Left colon (tissue), 2 donors: ENCODE measurements at regions not wholly inside any gene's neighbourhood (a gene's known extent, or its start where the extent isn't known, plus 50 kb on each side); places are given as distances from the start of the nearest gene placed in this dataset.
"Not testable (repeated sequence)": the region's sequence is repeated elsewhere in the genome, so short reads cannot be mapped to it uniquely, and the experiment has no call there.

Source experiments
- ATAC-seq: fragments of 200-7000 bp; cut with Tn5 transposase; one replicate; pipeline ENCODE4 v1.9.1; 2020; ENCODE audit warnings: mild to moderate bottlenecking, moderate library complexity
- DNase-seq, 2 donors: peaks; one replicate each; pipeline ENCODE4 v3.0.0-alpha.2; 2020
- intact Hi-C, 2 donors: fragments of 100-400 bp; cut with DNase I in 1 of 2; cut with micrococcal nuclease in 1 of 2; formaldehyde crosslinking; loops; one replicate each; pipeline versions ENCODE4 v1.11.2 to v1.14.0; 2022; cut with DNase I, micrococcal nuclease
- donor health status: DM: no; HTN: no; CAD: no.
- donor health status: DM: yes; HTN: yes; CAD: no.

- ATAC-seq (no peak), DNase-seq (no peak)
- intact Hi-C loops, result no loop called here
Measured at GRCh38 chr3:152564459-152564858, 270.5 kb upstream of the P2RY1 start.

- ATAC-seq, result peak; percentile 54
- DNase-seq, result peak in 1 of 2 donors; percentile 52
- intact Hi-C loops, result no loop called here
Measured at GRCh38 chr3:152574461-152575079, 260.4 kb upstream of the P2RY1 start.

- intact Hi-C loops, result no loop called here
- no peak for DNase-seq
- ATAC-seq, result no peak
Measured at GRCh38 chr3:152578769-152579168, 256.2 kb upstream of the P2RY1 start.

DNA sequence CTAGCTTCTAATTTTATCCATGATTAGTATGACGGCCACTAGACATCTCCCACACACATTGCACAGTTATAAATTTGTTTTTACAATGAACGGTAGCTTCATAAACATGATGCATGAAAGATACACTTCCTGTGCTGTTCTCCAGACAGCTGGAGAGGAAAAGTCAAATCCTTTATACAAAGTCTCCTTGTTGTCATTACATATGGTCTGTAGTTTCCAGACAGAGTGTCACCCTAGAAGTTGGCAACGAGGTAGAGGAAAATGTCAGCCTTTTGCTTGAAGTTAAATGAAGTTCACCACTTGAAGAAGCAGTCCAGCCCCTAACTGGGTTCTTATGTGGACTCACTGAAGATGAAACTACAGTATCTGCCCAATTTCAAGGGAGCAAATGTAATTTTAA lies 253.0 kb upstream of the P2RY1 start:
- DNase-seq, result no peak

GRCh38 chr3:152583963-152584362 lies 251.0 kb upstream of the P2RY1 start:
- DNase-seq (no peak), ATAC-seq (no peak)
- intact Hi-C loops, result no loop called here

More for the DNA sequence above, 253.0 kb upstream of the P2RY1 start:
- no peak for ATAC-seq
- intact Hi-C loops, result no loop called here

- DNase-seq (no peak), ATAC-seq (no peak)
- intact Hi-C loops, result no loop called here
Measured at GRCh38 chr3:152586974-152587373, 248.0 kb upstream of the P2RY1 start.

GRCh38 chr3:152587861-152588260 lies 247.1 kb upstream of the P2RY1 start:
- intact Hi-C loops, result no loop called here
- DNase-seq, result no peak
- ATAC-seq, result no peak

GRCh38 chr3:152589644-152590043 lies 245.3 kb upstream of the P2RY1 start:
- intact Hi-C loops, result no loop called here
- DNase-seq, result no peak
- ATAC-seq, result no peak

GRCh38 chr3:152591515-152591914 lies 243.4 kb upstream of the P2RY1 start:
- intact Hi-C loops, result no loop called here
- ATAC-seq, result no peak
- DNase-seq, result no peak

DNA sequence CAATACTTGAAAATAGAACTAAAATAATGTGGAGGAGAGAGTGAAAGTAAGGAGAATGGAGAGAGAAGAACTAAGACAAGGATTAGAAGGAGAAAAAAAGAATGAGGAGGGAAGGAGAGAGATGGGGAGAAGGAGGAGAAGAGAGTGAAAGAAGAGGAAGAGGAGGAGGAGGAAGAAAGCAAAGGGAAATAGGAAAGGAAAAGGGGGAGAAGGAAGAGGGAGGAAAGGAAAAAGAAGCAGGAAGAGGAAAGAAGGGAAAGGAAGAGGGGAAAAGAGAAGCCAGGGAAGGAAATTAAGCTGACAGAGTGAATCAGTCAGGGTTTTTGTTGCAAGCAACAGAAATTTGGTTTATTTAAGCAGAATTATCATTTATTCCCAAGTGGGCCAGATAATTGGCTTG lies 241.7 kb upstream of the P2RY1 start:
- ATAC-seq (no peak), DNase-seq (no peak)
- intact Hi-C loops, result no loop called here

- ATAC-seq (peak; percentile 100), DNase-seq (peak; percentile 66 to 68)
- intact Hi-C loops, result no loop called here
Measured at GRCh38 chr3:152595975-152596821, 238.7 kb upstream of the P2RY1 start.

DNA sequence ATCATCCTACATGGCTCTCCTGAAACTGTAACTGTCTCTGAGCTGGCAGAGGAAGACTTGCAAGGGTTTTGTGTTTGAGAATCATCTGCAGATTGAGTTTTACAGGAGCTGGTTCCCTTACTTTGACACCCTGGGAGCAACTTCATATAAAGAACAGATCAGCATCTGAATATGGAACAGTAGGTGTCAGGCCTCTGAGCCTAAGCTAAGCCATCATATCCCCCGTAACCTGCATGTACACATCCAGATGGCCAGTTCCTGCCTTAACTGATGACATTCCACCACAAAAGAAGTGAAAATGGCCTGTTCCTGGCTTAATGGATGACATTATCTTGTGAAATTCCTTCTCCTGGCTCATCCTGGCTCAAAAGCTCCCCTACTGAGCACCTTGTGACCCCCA lies 238.1 kb upstream of the P2RY1 start:
- ATAC-seq, intact Hi-C loops, DNase-seq: not testable (repeated sequence)

GRCh38 chr3:152606146-152606545 lies 228.8 kb upstream of the P2RY1 start:
- ATAC-seq (no peak), DNase-seq (no peak)
- intact Hi-C loops, result no loop called here

DNA sequence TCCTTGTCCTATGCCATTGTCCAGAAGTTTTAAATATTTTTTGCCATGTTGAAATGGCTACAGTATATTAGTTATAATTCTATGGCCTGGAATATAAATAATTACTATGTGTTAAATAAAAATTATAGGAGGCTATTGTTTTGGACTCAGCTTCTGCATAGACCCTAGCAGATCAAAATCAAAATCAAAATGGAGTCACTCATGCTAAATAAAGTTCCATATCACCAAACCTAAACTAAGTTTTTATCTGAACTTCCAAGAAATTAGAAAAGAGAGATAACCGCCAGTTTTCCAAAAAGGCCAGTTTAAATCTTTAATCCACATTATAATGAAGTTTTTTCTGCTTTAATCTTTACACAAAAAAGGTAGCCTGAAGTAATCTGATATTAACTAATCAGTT lies 227.8 kb upstream of the P2RY1 start:
- DNase-seq, result no peak
- no peak for ATAC-seq
- intact Hi-C loops, result no loop called here

DNA sequence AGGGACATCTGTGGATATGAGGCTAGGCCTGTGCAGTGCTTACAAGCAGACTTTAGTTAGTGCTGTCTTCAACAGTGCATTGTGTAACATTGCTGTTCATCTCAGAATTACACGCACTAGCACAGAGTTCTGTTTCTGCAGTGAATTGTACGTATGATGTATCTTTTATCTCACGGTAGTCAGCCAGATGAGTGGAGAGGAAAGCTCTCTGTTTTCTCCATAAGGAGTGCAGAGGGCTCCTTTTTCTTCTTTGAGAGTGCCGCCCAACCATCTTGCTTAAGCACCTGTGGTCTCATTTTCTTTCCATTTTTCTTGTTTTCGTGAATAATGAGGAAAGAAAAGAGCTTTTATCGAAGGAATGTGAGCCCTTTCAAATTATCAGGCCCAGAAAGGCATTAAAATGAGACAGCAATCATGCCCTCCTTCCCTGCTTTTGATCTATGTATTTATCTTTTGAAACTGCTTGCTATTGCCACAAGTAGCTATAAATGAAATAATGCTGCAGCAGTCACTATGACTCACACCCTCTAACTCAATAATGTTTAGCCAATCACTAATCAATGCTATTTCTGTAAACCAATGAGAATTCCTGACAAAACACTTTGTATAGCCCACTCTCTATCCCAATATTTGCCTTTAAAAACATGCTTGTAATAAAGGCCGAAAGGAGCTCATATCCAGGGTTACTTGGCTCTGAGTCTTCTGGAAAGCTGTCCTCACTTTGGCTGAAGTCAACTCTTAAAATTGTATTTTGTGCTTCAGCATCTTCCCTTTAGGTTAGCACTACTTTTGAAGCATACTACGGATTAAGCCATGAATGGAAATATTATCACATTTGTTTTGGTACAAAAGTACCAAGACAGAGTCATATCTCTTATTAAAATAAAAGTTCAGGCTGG lies 226.0 kb upstream of the P2RY1 start:
- intact Hi-C loops, result no loop called here
- ATAC-seq (no peak), DNase-seq (no peak)

DNA sequence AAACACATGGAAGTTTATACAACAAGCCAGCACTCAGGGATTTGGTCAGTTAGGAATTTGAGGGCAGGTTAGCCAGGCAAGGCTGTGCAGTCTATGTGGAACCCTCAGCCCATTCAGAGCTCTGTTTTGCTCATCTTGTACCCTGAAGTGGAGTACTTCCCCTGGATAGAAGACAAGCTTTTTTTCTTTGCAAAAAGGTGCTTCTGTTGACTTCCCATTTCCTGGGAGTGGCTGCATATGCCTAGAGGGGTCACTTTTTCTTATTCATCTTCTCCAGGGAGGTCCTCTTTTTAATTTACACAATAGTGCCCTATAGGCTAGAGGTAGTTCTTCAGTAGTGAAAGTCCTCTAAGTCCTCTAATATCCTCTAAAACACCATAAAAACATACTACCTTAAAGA lies 225.0 kb upstream of the P2RY1 start:
- ATAC-seq (no peak), DNase-seq (no peak)
- intact Hi-C loops, result no loop called here

DNA sequence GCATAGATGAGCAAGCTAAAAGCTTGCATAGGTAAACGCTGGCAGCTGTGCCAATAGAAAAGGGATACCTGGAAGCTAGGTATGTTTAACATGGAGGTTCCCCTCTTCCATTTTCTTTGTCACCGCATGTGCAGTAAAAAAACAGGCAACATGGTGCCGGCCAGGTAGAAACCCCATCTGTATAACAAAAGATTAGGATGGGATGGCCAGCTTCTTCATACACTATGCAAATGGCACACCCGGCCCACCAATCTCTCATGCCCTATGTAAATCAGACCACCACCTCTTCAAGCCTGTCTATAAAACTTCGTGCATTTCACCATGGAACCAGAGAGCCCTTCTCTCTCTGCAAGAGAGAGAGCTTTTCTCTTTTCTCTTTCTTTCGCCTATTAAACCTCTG lies 224.3 kb upstream of the P2RY1 start:
- DNase-seq, result no peak
- intact Hi-C loops, result no loop called here
- ATAC-seq, result no peak

- intact Hi-C loops, result no loop called here
- ATAC-seq, result no peak
- DNase-seq, result no peak
Measured at GRCh38 chr3:152611905-152612304, 223.0 kb upstream of the P2RY1 start.

- DNase-seq (no peak), ATAC-seq (no peak)
- intact Hi-C loops, result no loop called here
Measured at GRCh38 chr3:152613851-152614250, 221.1 kb upstream of the P2RY1 start.

DNA sequence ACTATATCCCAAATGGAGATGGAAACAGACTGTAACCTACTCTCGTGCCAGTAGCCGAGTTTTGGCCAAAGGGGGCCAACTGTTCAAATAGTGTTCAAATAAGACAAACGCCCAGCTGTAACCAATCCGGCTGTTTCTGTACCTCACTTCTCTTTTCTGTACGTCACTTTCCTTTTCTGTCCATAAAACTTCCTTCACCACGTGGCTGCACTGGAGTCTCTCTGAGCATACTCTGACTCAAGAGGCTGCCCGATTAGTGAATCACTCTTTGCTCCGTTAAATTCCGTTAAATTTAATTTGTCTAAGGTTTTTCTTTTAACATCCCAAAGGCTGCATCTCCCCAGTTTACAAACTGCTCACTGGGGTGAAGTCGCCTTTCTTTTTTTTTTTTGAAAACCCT lies 219.2 kb upstream of the P2RY1 start:
- DNase-seq, result no peak
- intact Hi-C loops, result no loop called here
- no peak for ATAC-seq
